ENCODE measurements at regions not wholly inside any gene's neighbourhood (a gene's known extent, or its start where the extent isn't known, plus 50 kb on each side); places are given as distances from the start of the nearest gene placed in this dataset.
"Not testable (repeated sequence)": the region's sequence is repeated elsewhere in the genome, so short reads cannot be mapped to it uniquely, and the experiment has no call there.

- TF ChIP-seq CTCF, POLR2AphosphoS5 (IDR thresholded peaks at IDR 0.05): not testable (repeated sequence)
These were observed 123.5 kb upstream of the DIAPH2 start for GRCh38 chrX:96561129-96561528.
